Lung (tissue), 11 donors: ENCODE measurements at regions not wholly inside any gene's neighbourhood (a gene's known extent, or its start where the extent isn't known, plus 50 kb on each side); places are given as distances from the start of the nearest gene placed in this dataset.

Source experiments
- ATAC-seq: fragments of 200-7000 bp; cut with Tn5 transposase; one replicate; pipeline ENCODE4 v1.9.1; 2020; ENCODE audit warnings: moderate number of reproducible peaks; ENCODE audit not compliant: insufficient read depth, low FRiP score
- DNase-seq, 3 donors: peaks; one replicate each; pipeline ENCODE4 v3.0.0-alpha.2; 2013 to 2017
- H3K27ac ChIP-seq, 2 donors: one replicate each; pipeline ENCODE4 v1.5.1; 2013; ENCODE audit warnings: mild to moderate bottlenecking in 2 of 2, moderate library complexity in 2 of 2, control low read depth in 1 of 2, inconsistent platforms in 1 of 2, low read depth in 1 of 2, low read length in 1 of 2
- H3K27me3 ChIP-seq, 3 donors: one replicate each; pipeline ENCODE4 v1.5.1; 2013; ENCODE audit warnings: low read length in 2 of 3; ENCODE audit not compliant: control insufficient read depth in 3 of 3, insufficient read depth in 3 of 3
- H3K36me3 ChIP-seq, 4 donors: one replicate each; pipeline ENCODE4 v1.5.1; 2013; ENCODE audit warnings: low read length in 4 of 4, mild to moderate bottlenecking in 1 of 4, moderate library complexity in 1 of 4; ENCODE audit not compliant: control insufficient read depth in 4 of 4, insufficient read depth in 4 of 4
- H3K4me1 ChIP-seq, 5 donors: one replicate each; pipeline ENCODE4 v1.5.1; 2013; ENCODE audit warnings: low read length in 5 of 5, mild to moderate bottlenecking in 2 of 5, moderate library complexity in 1 of 5; ENCODE audit not compliant: control insufficient read depth in 5 of 5, insufficient read depth in 5 of 5
- H3K4me3 ChIP-seq: one replicate; pipeline ENCODE4 v1.5.1; 2013; ENCODE audit warnings: mild to moderate bottlenecking, control low read depth, moderate library complexity
- H3K9ac ChIP-seq, 2 donors: one replicate each; pipeline ENCODE4 v1.5.1; 2013; ENCODE audit warnings: low read length in 2 of 2, control low read depth in 1 of 2; ENCODE audit not compliant: insufficient read depth in 1 of 2
- H3K9me3 ChIP-seq, 4 donors: one replicate each; pipeline ENCODE4 v1.5.1; 2013; ENCODE audit warnings: low read length in 3 of 4, mild to moderate bottlenecking in 1 of 4, moderate library complexity in 1 of 4; ENCODE audit not compliant: control insufficient read depth in 4 of 4, insufficient read depth in 3 of 4
- WGBS, 2 donors: extraction: QIAGEN DNeasy Blood & Tissue Kit; methylation state at CpG; one replicate each; pipeline ENCODE4 v1.1.7; 2013; 5-methylcytosine and 5-hydroxymethylcytosine counted together
- TF ChIP-seq, protein P1 (sequence below): IDR thresholded peaks from 2 replicates; pipeline ENCODE4 v1.5.1; 2012; ENCODE audit warnings: mild to moderate bottlenecking; ENCODE audit errors: control extremely low read depth, extremely low read depth
- donor health status: control.
- donor health status: control.
- donor health status: Bipolar disorder and iron deficiency.
- donor health status: healthy.
- donor health status: DM: yes; HTN: yes; CAD: no.

DNA sequence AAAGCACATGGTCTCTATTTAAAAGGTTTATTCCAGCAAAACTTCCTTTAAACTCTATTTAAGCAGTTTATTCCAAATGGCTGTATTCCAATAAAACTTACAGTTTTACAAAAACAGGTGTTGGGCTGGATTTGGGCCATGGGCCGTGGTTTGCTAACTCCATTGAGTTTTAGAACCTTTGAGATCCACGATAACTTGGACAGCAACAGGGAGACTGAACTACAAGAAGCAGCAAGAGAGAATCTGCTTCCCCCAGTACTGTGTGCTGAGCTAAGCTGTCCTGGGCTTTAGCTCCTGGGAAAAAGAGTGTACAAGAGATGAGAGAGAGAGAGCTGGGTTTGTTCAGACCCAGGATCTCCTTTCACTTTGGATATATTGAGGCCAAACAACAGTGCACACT lies 204.0 kb upstream of the CELF2 start:
- DNase-seq: no peak
- no peak for ATAC-seq
- peaks cover 0 to 22% (median 8%) of the 10 kb centered on the region in 5 donors for H3K4me1 ChIP-seq
- no peak overlapping the region for H3K9ac ChIP-seq
- H3K27me3 ChIP-seq: no peaks in the 10 kb centered on the region
- no peak overlapping the region for H3K27ac ChIP-seq
- H3K36me3 ChIP-seq: no peaks in the 10 kb centered on the region
- WGBS, 2 donors: 77 to 79% methylated on average over 2 of the region's 2 CpGs
- peaks cover 0 to 2% (median 0%) of the 10 kb centered on the region in 4 donors for H3K9me3 ChIP-seq
- TF ChIP-seq, protein P1, sequence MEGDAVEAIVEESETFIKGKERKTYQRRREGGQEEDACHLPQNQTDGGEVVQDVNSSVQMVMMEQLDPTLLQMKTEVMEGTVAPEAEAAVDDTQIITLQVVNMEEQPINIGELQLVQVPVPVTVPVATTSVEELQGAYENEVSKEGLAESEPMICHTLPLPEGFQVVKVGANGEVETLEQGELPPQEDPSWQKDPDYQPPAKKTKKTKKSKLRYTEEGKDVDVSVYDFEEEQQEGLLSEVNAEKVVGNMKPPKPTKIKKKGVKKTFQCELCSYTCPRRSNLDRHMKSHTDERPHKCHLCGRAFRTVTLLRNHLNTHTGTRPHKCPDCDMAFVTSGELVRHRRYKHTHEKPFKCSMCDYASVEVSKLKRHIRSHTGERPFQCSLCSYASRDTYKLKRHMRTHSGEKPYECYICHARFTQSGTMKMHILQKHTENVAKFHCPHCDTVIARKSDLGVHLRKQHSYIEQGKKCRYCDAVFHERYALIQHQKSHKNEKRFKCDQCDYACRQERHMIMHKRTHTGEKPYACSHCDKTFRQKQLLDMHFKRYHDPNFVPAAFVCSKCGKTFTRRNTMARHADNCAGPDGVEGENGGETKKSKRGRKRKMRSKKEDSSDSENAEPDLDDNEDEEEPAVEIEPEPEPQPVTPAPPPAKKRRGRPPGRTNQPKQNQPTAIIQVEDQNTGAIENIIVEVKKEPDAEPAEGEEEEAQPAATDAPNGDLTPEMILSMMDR: no peak
- no peak overlapping the region for H3K4me3 ChIP-seq

DNA sequence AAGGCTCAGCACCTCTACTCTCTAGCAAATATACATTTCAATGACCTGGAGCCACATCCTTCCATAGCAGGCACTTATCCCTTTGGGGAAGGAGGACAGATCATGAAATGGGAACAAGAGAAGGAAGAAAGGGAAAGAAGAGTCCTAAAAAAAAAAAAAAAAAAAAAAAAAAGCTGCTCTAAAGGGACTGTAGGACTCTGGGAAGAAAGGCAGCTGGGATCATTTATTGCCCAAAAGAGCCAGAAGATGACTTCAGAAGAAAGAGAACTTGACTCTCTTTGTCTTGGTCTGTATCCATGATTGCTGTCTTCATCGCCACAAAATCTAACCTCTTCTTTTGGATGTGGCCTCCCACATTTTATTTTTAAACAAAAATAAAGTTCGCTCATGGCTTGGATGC lies 203.6 kb upstream of the CELF2 start:
- TF ChIP-seq, protein P1: no peak
- DNase-seq: no peak
- H3K36me3 ChIP-seq: no peaks in the 10 kb centered on the region
- no peak overlapping the region for H3K9ac ChIP-seq
- no peak overlapping the region for H3K4me3 ChIP-seq
- no peak for ATAC-seq
- H3K27me3 ChIP-seq: no peaks in the 10 kb centered on the region
- no peak overlapping the region for H3K27ac ChIP-seq
- WGBS, 2 donors: 91 to 94% methylated on average over 2 of the region's 2 CpGs
- H3K9me3 ChIP-seq: peaks cover 0 to 2% (median 0%) of the 10 kb centered on the region in 4 donors
- peaks cover 0 to 19% (median 9%) of the 10 kb centered on the region in 5 donors for H3K4me1 ChIP-seq

DNA sequence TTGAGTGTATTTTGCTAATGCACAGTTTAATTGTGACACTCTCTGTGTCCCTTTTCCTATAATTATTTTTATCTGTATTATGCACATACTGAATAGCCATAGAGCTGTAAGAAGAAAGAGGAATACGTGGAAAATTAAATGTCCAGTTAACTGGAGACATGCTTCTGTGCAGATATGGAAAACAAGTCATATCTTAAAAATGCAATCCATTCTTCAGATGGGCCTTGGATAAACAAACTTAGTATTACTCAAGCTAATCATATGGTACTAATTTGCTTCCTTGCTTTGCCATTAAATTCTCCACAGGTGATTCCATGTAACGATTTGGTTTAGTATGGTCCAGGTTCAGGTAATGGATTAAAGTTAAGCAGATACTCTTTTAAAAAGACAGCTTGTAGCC lies 201.2 kb upstream of the CELF2 start:
- DNase-seq (no peak), ATAC-seq (no peak)
- H3K4me3 ChIP-seq: no peak overlapping the region
- H3K27me3 ChIP-seq: no peaks in the 10 kb centered on the region
- 77 to 85% methylated on average over 2 of the region's 2 CpGs for WGBS, 2 donors
- no peaks in the 10 kb centered on the region for H3K9me3 ChIP-seq
- peaks cover 0 to 19% (median 14%) of the 10 kb centered on the region in 5 donors for H3K4me1 ChIP-seq
- no peaks in the 10 kb centered on the region for H3K36me3 ChIP-seq
- H3K27ac ChIP-seq: no peak overlapping the region
- TF ChIP-seq, protein P1: no peak
- H3K9ac ChIP-seq: no peak overlapping the region

DNA sequence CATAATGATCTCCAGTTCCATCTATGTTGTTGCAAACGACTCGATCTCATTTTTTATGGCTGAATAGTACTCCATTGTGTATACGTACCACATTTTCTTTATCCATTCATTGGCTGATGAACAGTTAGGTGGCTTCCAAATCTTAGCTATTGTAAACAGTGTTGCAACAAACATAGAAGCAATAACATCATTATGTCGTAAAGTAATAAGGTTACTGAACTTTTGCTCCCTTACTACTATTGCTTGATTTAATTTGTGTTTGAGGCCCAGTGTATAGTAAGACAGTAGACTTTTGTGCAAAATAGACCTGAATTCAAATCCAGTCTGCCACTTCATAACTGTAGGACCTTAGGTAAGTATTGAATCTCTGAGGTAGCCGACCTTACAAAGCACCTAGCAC lies 200.1 kb upstream of the CELF2 start:
- Histone ChIP-seq H3K4me1 (peaks cover 0 to 29% (median 22%) of the 10 kb centered on the region in 5 donors), H3K9ac (no peak overlapping the region), H3K36me3 (no peaks in the 10 kb centered on the region), H3K9me3 (no peaks in the 10 kb centered on the region), H3K4me3 (no peak overlapping the region), H3K27me3 (no peaks in the 10 kb centered on the region), H3K27ac (peak overlapping the region in 1 of 2 donors; percentile 17)
- ATAC-seq (no peak), DNase-seq (no peak)
- WGBS, 2 donors: 79 to 95% methylated on average over 5 of the region's 5 CpGs
- TF ChIP-seq, protein P1: no peak
